ENCODE measurements at regions not wholly inside any gene's neighbourhood (a gene's known extent, or its start where the extent isn't known, plus 50 kb on each side); places are given as distances from the start of the nearest gene placed in this dataset.
"Not testable (repeated sequence)": the region's sequence is repeated elsewhere in the genome, so short reads cannot be mapped to it uniquely, and the experiment has no call there.

GRCh38 chr9:24180572-24180971 is 354.5 kb upstream of the ELAVL2 start:
- TF ChIP-seq CTCF, POLR2A (IDR thresholded peaks at IDR 0.05): not testable (repeated sequence)
